ENCODE measurements at regions not wholly inside any gene's neighbourhood (a gene's known extent, or its start where the extent isn't known, plus 50 kb on each side); places are given as distances from the start of the nearest gene placed in this dataset.

GRCh38 chr2:33704406-33704855 lies 105.3 kb upstream of the FAM98A start:
- TF ChIP-seq POLR2A (IDR thresholded peaks at IDR 0.05) (no peak), CTCF (IDR thresholded peaks at IDR 0.05) (no peak)
